NCI-H1417 treated with DMSO at 0.1 percent for 48 hours (cell line): ENCODE measurements at regions not wholly inside any gene's neighbourhood (a gene's known extent, or its start where the extent isn't known, plus 50 kb on each side); places are given as distances from the start of the nearest gene placed in this dataset.

Experiments used
- DNase-seq: peaks from one replicate; lab custom pipeline; 2025; lab: John Stamatoyannopoulos, UW

- no peak for DNase-seq
Observed at GRCh38 chr1:58430421-58431275, 115.9 kb downstream of the OMA1 start.

- DNase-seq = no peak
Observed at GRCh38 chr1:58426918-58427317, 119.6 kb downstream of the OMA1 start.

- no peak for DNase-seq
Observed at GRCh38 chr1:58422436-58422835, 124.1 kb downstream of the OMA1 start.

- no peak for DNase-seq
Observed at GRCh38 chr1:58418283-58419228, 128.0 kb downstream of the OMA1 start.

- no peak for DNase-seq
Observed at GRCh38 chr1:58412071-58412580, 134.4 kb downstream of the OMA1 start.

- no peak for DNase-seq
Observed at GRCh38 chr1:58409890-58410289, 136.6 kb downstream of the OMA1 start.

GRCh38 chr1:58409336-58409735 is 137.2 kb downstream of the OMA1 start:
- DNase-seq = no peak

- DNase-seq = no peak
Observed at GRCh38 chr1:58406301-58407071, 140.0 kb downstream of the OMA1 start.

GRCh38 chr1:58405660-58406059 is 140.9 kb downstream of the OMA1 start:
- DNase-seq = no peak

GRCh38 chr1:58403894-58404293 is 142.6 kb downstream of the OMA1 start:
- no peak for DNase-seq

- DNase-seq = no peak
Observed at GRCh38 chr1:58402444-58402843, 144.1 kb downstream of the OMA1 start.

GRCh38 chr1:58401991-58402390 is 144.5 kb downstream of the OMA1 start:
- DNase-seq = no peak

GRCh38 chr1:58399176-58399575 is 147.3 kb downstream of the OMA1 start:
- no peak for DNase-seq

- no peak for DNase-seq
Observed at GRCh38 chr1:58398714-58399113, 147.8 kb downstream of the OMA1 start.

GRCh38 chr1:58397187-58397820 is 149.2 kb downstream of the OMA1 start:
- no peak for DNase-seq

- DNase-seq = no peak
Observed at GRCh38 chr1:58396150-58396549, 150.4 kb downstream of the OMA1 start.

- no peak for DNase-seq
Observed at GRCh38 chr1:58395355-58395754, 151.2 kb downstream of the OMA1 start.

- DNase-seq = no peak
Observed at GRCh38 chr1:58392083-58392482, 154.4 kb downstream of the OMA1 start.

- no peak for DNase-seq
Observed at GRCh38 chr1:58391514-58391913, 155.0 kb downstream of the OMA1 start.

GRCh38 chr1:58391056-58391455 is 155.5 kb downstream of the OMA1 start:
- no peak for DNase-seq

GRCh38 chr1:58390091-58390490 is 156.4 kb downstream of the OMA1 start:
- no peak for DNase-seq
